Nephron (organoid): ENCODE measurements at regions not wholly inside any gene's neighbourhood (a gene's known extent, or its start where the extent isn't known, plus 50 kb on each side); places are given as distances from the start of the nearest gene placed in this dataset.
A peak's percentile ranks its signal among the peaks of the same experiment; 100 is the strongest.

ENCODE experiments used
- H3K27ac Mint-ChIP-seq, 3 experiments: 2 replicates each; pipeline ENCODE4 v1.8.0; 2020; ENCODE audit warnings: mixed read lengths in 3 of 3, mild to moderate bottlenecking in 2 of 3, moderate library complexity in 1 of 3
- H3K27me3 Mint-ChIP-seq: 2 replicates; pipeline ENCODE4 v1.8.0; 2021; ENCODE audit warnings: low read depth, mild to moderate bottlenecking, moderate library complexity, mixed read lengths
- H3K36me3 Mint-ChIP-seq: 2 replicates; pipeline ENCODE4 v1.8.0; 2020; ENCODE audit warnings: low read depth, mixed read lengths
- H3K4me1 Mint-ChIP-seq: 2 replicates; pipeline ENCODE4 v1.8.0; 2020; ENCODE audit warnings: mixed read lengths
- H3K4me3 Mint-ChIP-seq, 3 experiments: 2 replicates each; pipeline ENCODE4 v1.8.0; 2020; ENCODE audit warnings: mild to moderate bottlenecking in 3 of 3, mixed read lengths in 3 of 3, moderate library complexity in 2 of 3
- H3K9me3 Mint-ChIP-seq: 2 replicates; pipeline ENCODE4 v1.8.0; 2020; ENCODE audit warnings: mixed read lengths
- CTCF ChIP-seq, 3 experiments: fragments of 200-600 bp; sonication (generic); IDR thresholded peaks; one replicate each; pipeline ENCODE4 v1.5.0; 2021; ENCODE audit warnings: antibody characterized with exemption in 3 of 3; ENCODE audit not compliant: unreplicated experiment in 3 of 3

GRCh38 chr14:28407031-28407825 is 359.4 kb upstream of the FOXG1 start:
- peaks cover 4% of the 10 kb centered on the region for H3K9me3 Mint-ChIP-seq
- peaks cover 26% of the 10 kb centered on the region for H3K4me1 Mint-ChIP-seq
- H3K4me3 Mint-ChIP-seq: peak overlapping the region in 1 of 3 experiments; percentile 24
- no peaks in the 10 kb centered on the region for H3K27me3 Mint-ChIP-seq
- H3K36me3 Mint-ChIP-seq: no peaks in the 10 kb centered on the region
- TF ChIP-seq CTCF (IDR thresholded peaks at IDR 0.05; ENCODE audit: unreplicated experiment in 3 of 3): no peak
- H3K27ac Mint-ChIP-seq: peak overlapping the region; percentile 74 to 75 (median 74)

GRCh38 chr14:28407996-28408395 is 358.6 kb upstream of the FOXG1 start:
- Mint-ChIP-seq H3K36me3 (no peaks in the 10 kb centered on the region), H3K27ac (peak overlapping the region; percentile 74 to 75 (median 74)), H3K27me3 (no peaks in the 10 kb centered on the region), H3K4me3 (peak overlapping the region in 1 of 3 experiments; percentile 21), H3K4me1 (peaks cover 26% of the 10 kb centered on the region), H3K9me3 (peaks cover 6% of the 10 kb centered on the region)
- no peak for TF ChIP-seq CTCF (IDR thresholded peaks at IDR 0.05; ENCODE audit: unreplicated experiment in 3 of 3)

- Mint-ChIP-seq H3K4me3 (no peak overlapping the region), H3K27me3 (no peaks in the 10 kb centered on the region), H3K27ac (no peak overlapping the region), H3K4me1 (peaks cover 17% of the 10 kb centered on the region), H3K36me3 (no peaks in the 10 kb centered on the region), H3K9me3 (peaks cover 9% of the 10 kb centered on the region)
- no peak for TF ChIP-seq CTCF (IDR thresholded peaks at IDR 0.05; ENCODE audit: unreplicated experiment in 3 of 3)
Measured at GRCh38 chr14:28412077-28412476, 354.5 kb upstream of the FOXG1 start.

GRCh38 chr14:28426960-28427359 is 339.6 kb upstream of the FOXG1 start:
- Mint-ChIP-seq H3K9me3 (peaks cover 6% of the 10 kb centered on the region), H3K36me3 (no peaks in the 10 kb centered on the region), H3K27ac (no peak overlapping the region), H3K27me3 (no peaks in the 10 kb centered on the region), H3K4me1 (no peaks in the 10 kb centered on the region), H3K4me3 (no peak overlapping the region)
- TF ChIP-seq CTCF (IDR thresholded peaks at IDR 0.05; ENCODE audit: unreplicated experiment in 3 of 3): no peak

- no peak overlapping the region for H3K27ac Mint-ChIP-seq
- peaks cover 4% of the 10 kb centered on the region for H3K9me3 Mint-ChIP-seq
- no peak for TF ChIP-seq CTCF (IDR thresholded peaks at IDR 0.05; ENCODE audit: unreplicated experiment in 3 of 3)
- no peaks in the 10 kb centered on the region for H3K4me1 Mint-ChIP-seq
- H3K36me3 Mint-ChIP-seq: no peaks in the 10 kb centered on the region
- H3K27me3 Mint-ChIP-seq: no peaks in the 10 kb centered on the region
- no peak overlapping the region for H3K4me3 Mint-ChIP-seq
Measured at GRCh38 chr14:28436821-28437220, 329.8 kb upstream of the FOXG1 start.

- H3K27me3 Mint-ChIP-seq: no peaks in the 10 kb centered on the region
- no peak overlapping the region for H3K27ac Mint-ChIP-seq
- peaks cover 6% of the 10 kb centered on the region for H3K9me3 Mint-ChIP-seq
- H3K4me3 Mint-ChIP-seq: no peak overlapping the region
- no peaks in the 10 kb centered on the region for H3K36me3 Mint-ChIP-seq
- no peaks in the 10 kb centered on the region for H3K4me1 Mint-ChIP-seq
- no peak for TF ChIP-seq CTCF (IDR thresholded peaks at IDR 0.05; ENCODE audit: unreplicated experiment in 3 of 3)
Measured at GRCh38 chr14:28461389-28461788, 305.2 kb upstream of the FOXG1 start.
